ENCODE measurements at regions not wholly inside any gene's neighbourhood (a gene's known extent, or its start where the extent isn't known, plus 50 kb on each side); places are given as distances from the start of the nearest gene placed in this dataset.

DNA sequence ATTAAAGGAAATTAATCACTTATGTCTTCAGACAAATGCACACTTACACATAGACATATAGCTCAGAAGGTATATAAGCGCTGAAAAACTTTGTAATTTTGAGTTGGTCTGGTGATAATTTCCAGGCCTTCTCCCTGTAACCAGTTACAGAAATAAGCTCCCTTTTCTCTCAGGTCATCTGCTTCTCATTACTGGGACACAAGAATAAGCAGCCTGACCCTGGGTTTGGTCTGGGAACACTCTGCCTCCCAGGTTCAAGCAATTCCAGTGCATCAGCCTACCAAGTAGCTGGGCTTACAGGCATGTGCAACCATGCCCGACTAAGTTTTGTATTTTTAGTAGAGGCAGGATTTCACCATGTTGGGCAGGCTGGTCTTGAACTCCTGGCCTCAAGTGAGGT lies 274.5 kb downstream of the LMO7 start:
- TF ChIP-seq, protein P1, sequence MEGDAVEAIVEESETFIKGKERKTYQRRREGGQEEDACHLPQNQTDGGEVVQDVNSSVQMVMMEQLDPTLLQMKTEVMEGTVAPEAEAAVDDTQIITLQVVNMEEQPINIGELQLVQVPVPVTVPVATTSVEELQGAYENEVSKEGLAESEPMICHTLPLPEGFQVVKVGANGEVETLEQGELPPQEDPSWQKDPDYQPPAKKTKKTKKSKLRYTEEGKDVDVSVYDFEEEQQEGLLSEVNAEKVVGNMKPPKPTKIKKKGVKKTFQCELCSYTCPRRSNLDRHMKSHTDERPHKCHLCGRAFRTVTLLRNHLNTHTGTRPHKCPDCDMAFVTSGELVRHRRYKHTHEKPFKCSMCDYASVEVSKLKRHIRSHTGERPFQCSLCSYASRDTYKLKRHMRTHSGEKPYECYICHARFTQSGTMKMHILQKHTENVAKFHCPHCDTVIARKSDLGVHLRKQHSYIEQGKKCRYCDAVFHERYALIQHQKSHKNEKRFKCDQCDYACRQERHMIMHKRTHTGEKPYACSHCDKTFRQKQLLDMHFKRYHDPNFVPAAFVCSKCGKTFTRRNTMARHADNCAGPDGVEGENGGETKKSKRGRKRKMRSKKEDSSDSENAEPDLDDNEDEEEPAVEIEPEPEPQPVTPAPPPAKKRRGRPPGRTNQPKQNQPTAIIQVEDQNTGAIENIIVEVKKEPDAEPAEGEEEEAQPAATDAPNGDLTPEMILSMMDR (IDR thresholded peaks at IDR 0.05): no peak
- TF ChIP-seq EP300 (IDR thresholded peaks at IDR 0.05) (no peak), POLR2AphosphoS5 (IDR thresholded peaks at IDR 0.05) (no peak)

Data from upper lobe of left lung (tissue), 4 donors.